ENCODE measurements at regions not wholly inside any gene's neighbourhood (a gene's known extent, or its start where the extent isn't known, plus 50 kb on each side); places are given as distances from the start of the nearest gene placed in this dataset.

DNA sequence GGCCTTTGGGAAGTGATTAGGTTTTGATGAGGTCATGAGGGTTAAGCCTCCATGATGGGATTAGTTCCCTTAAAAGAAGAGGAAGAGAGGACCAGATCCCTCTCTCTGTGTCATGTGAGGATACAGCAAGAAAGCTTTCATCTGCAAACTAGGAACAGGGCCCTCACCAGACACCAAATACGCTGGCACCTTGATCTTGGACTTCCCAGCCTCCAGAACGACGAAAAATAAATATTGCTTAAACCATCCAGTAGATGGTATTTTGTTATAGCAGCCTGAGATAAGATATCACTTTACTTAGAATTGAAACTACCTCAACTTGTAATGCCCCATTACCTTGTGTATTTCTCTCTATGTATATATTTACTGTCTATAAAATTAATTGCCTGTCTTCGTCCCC, 65.4 kb upstream of the NNAT start:
- TF ChIP-seq ELF1 (IDR thresholded peaks at IDR 0.05), result no peak
- TF ChIP-seq MXI1 (IDR thresholded peaks at IDR 0.05; ENCODE audit: low read depth, low read length), result no peak
- no peak for TF ChIP-seq EP300 (IDR thresholded peaks at IDR 0.05; ENCODE audit: borderline replicate concordance in 1 of 2, low read depth in 1 of 2, low read length in 1 of 2)
- no peak for TF ChIP-seq TEAD4 (IDR thresholded peaks at IDR 0.05; ENCODE audit: borderline replicate concordance, insufficient read depth)
- no peak for TF ChIP-seq SIN3A (IDR thresholded peaks at IDR 0.05; ENCODE audit: borderline replicate concordance, low read depth, low read length)
- no peak for TF ChIP-seq FOXJ3 (CRISPR knock-in tag; IDR thresholded peaks at IDR 0.05)
- no peak for TF ChIP-seq YY1 (IDR thresholded peaks at IDR 0.05; ENCODE audit: low read depth)
- TF ChIP-seq RFX5 (IDR thresholded peaks at IDR 0.05; ENCODE audit: low read length), result no peak
- no peak for TF ChIP-seq EZH2phosphoT487 (IDR thresholded peaks at IDR 0.05; ENCODE audit: borderline replicate concordance, low read depth)
- TF ChIP-seq, protein P1, sequence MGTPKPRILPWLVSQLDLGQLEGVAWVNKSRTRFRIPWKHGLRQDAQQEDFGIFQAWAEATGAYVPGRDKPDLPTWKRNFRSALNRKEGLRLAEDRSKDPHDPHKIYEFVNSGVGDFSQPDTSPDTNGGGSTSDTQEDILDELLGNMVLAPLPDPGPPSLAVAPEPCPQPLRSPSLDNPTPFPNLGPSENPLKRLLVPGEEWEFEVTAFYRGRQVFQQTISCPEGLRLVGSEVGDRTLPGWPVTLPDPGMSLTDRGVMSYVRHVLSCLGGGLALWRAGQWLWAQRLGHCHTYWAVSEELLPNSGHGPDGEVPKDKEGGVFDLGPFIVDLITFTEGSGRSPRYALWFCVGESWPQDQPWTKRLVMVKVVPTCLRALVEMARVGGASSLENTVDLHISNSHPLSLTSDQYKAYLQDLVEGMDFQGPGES (IDR thresholded peaks at IDR 0.05; ENCODE audit: low read depth, low read length), result no peak
- TF ChIP-seq GATA2 (CRISPR knock-in tag; IDR thresholded peaks at IDR 0.05), result no peak
- no peak for TF ChIP-seq REST (IDR thresholded peaks at IDR 0.05; ENCODE audit: low read depth, low read length)
- TF ChIP-seq CTCF (IDR thresholded peaks at IDR 0.05), result no peak
- no peak for TF ChIP-seq TAF1 (IDR thresholded peaks at IDR 0.05; ENCODE audit: borderline replicate concordance, low read depth, low read length)
- TF ChIP-seq CHD2 (IDR thresholded peaks at IDR 0.05; ENCODE audit: low read length, partially characterized antibody), result no peak
- TF ChIP-seq JUND (IDR thresholded peaks at IDR 0.05), result no peak
- no peak for TF ChIP-seq FOSL2 (IDR thresholded peaks at IDR 0.05; ENCODE audit: borderline replicate concordance, low read depth)
- TF ChIP-seq MAX (IDR thresholded peaks at IDR 0.05; ENCODE audit: low read depth), result no peak
- TF ChIP-seq NRF1 (IDR thresholded peaks at IDR 0.05; ENCODE audit: low read depth, low read length), result no peak
- H3K4me1 ChIP-seq (ENCODE audit: control insufficient read depth in 1 of 2, insufficient read depth in 2 of 2, low read depth in 1 of 2, low read length in 1 of 2), result no peaks in the 10 kb centered on the region
- no peaks in the 10 kb centered on the region for H3K9me2 ChIP-seq
- no peaks in the 10 kb centered on the region for H3F3A ChIP-seq (replicated peaks; ENCODE audit: insufficient read depth)
- H3K27ac ChIP-seq (ENCODE audit: low read depth in 2 of 2, low read length in 1 of 2), result no peak overlapping the region
- no peaks in the 10 kb centered on the region for H3K36me3 ChIP-seq (replicated peaks in 1 of 2; ENCODE audit: control insufficient read depth in 1 of 2, insufficient read depth in 2 of 2, low read length in 1 of 2)
- H3K9ac ChIP-seq, result no peak overlapping the region
- H3K27me3 ChIP-seq (ENCODE audit: insufficient read depth), result no peaks in the 10 kb centered on the region; the same call in 1 of the 2 replicates
- POLR2A ChIA-PET, result no interaction called here
- no peak for DNase-seq
- no peaks in the 10 kb centered on the region for H3K9me3 ChIP-seq
- CTCF ChIA-PET, result no interaction called here
- 30% methylated on average over 4 of the region's 4 CpGs for WGBS (ENCODE audit: low lambda C conversion rate)
- no peak overlapping the region for H3K4me3 ChIP-seq (ENCODE audit: low read depth in 2 of 2, low read length in 1 of 2)
- no peaks in the 10 kb centered on the region for H4K20me1 ChIP-seq (ENCODE audit: insufficient read depth)
- H2AFZ ChIP-seq (ENCODE audit: low read depth), result no peak overlapping the region
- H3K4me2 ChIP-seq, result no peak overlapping the region
- no peaks in the 10 kb centered on the region for H3K79me2 ChIP-seq (ENCODE audit: insufficient read depth)
